H9 (cell line): ENCODE measurements at regions not wholly inside any gene's neighbourhood (a gene's known extent, or its start where the extent isn't known, plus 50 kb on each side); places are given as distances from the start of the nearest gene placed in this dataset.

Experiments
- DNase-seq: peaks from one replicate; pipeline ENCODE4 v3.0.0-alpha.2; 2017
- H2AFZ ChIP-seq: one replicate; pipeline ENCODE4 v1.6.1; 2013; ENCODE audit warnings: mild to moderate bottlenecking, low read length, control low read depth, moderate library complexity
- H2AK5ac ChIP-seq: 2 replicates; pipeline ENCODE4 v1.6.1; 2013; ENCODE audit warnings: low read length, control low read depth, mixed read lengths; ENCODE audit not compliant: insufficient read length
- H2BK120ac ChIP-seq: one replicate; pipeline ENCODE4 v1.6.1; 2013; ENCODE audit warnings: low read depth, mild to moderate bottlenecking, low read length, control low read depth, inconsistent platforms; ENCODE audit not compliant: poor library complexity, severe bottlenecking
- H2BK12ac ChIP-seq: 2 replicates; pipeline ENCODE4 v1.6.1; 2013; ENCODE audit warnings: low read length, control low read depth, mixed read lengths, low read depth; ENCODE audit not compliant: insufficient read length
- H2BK15ac ChIP-seq: 2 replicates; pipeline ENCODE4 v1.6.1; 2013; ENCODE audit warnings: low read depth, low read length, control low read depth
- H2BK20ac ChIP-seq: one replicate; pipeline ENCODE4 v1.6.1; 2013; ENCODE audit warnings: low read depth, mild to moderate bottlenecking, low read length, control low read depth, inconsistent platforms; ENCODE audit not compliant: poor library complexity, severe bottlenecking
- H2BK5ac ChIP-seq: 2 replicates; pipeline ENCODE4 v1.6.1; 2013; ENCODE audit warnings: low read length, control low read depth, mixed read lengths; ENCODE audit not compliant: insufficient read length
- H3K14ac ChIP-seq: 2 replicates; pipeline ENCODE4 v1.6.1; 2013; ENCODE audit warnings: low read length, control low read depth; ENCODE audit not compliant: insufficient read depth
- H3K18ac ChIP-seq: 2 replicates; pipeline ENCODE4 v1.6.1; 2013; ENCODE audit warnings: low read depth, mild to moderate bottlenecking, mixed read lengths, low read length, control low read depth; ENCODE audit not compliant: insufficient read length
- H3K23ac ChIP-seq: 2 replicates; pipeline ENCODE4 v1.6.1; 2013; ENCODE audit warnings: low read length, control low read depth, mixed read lengths, low read depth; ENCODE audit not compliant: insufficient read length
- H3K23me2 ChIP-seq: 2 replicates; pipeline ENCODE4 v1.6.1; 2013; ENCODE audit warnings: low read depth, mild to moderate bottlenecking, mixed read lengths, low read length, control low read depth; ENCODE audit not compliant: insufficient read length, poor library complexity, severe bottlenecking
- H3K27ac ChIP-seq: 2 replicates; pipeline ENCODE4 v1.5.1; 2013; ENCODE audit warnings: low read length, control low read depth, mixed read lengths, low read depth; ENCODE audit not compliant: insufficient read length
- H3K27me3 ChIP-seq: 2 replicates; pipeline ENCODE4 v1.6.1; 2013; ENCODE audit warnings: low read length, control low read depth, inconsistent platforms; ENCODE audit not compliant: insufficient read depth
- H3K4ac ChIP-seq: 2 replicates; pipeline ENCODE4 v1.6.1; 2013; ENCODE audit warnings: low read depth, mild to moderate bottlenecking, control low read depth, inconsistent platforms, low read length, moderate library complexity
- H3K4me1 ChIP-seq: 2 replicates; pipeline ENCODE4 v1.6.1; 2013; ENCODE audit warnings: low read length, control low read depth, inconsistent platforms; ENCODE audit not compliant: insufficient read depth
- H3K4me2 ChIP-seq: 2 replicates; pipeline ENCODE4 v1.6.1; 2013; ENCODE audit warnings: low read length, control low read depth, mixed read lengths; ENCODE audit not compliant: insufficient read length, insufficient read depth
- H3K56ac ChIP-seq: 2 replicates; pipeline ENCODE4 v1.6.1; 2013; ENCODE audit warnings: low read depth, mild to moderate bottlenecking, mixed read lengths, low read length, control low read depth; ENCODE audit not compliant: insufficient read length
- H3K79me1 ChIP-seq: 2 replicates; pipeline ENCODE4 v1.6.1; 2013; ENCODE audit warnings: low read depth, mild to moderate bottlenecking, moderate library complexity, low read length, control low read depth, inconsistent platforms; ENCODE audit not compliant: insufficient read depth, poor library complexity, severe bottlenecking
- H3K79me2 ChIP-seq: 2 replicates; pipeline ENCODE4 v1.6.1; 2013; ENCODE audit warnings: low read length, control low read depth, inconsistent platforms; ENCODE audit not compliant: insufficient read depth
- H3K9ac ChIP-seq: 2 replicates; pipeline ENCODE4 v1.6.1; 2013; ENCODE audit warnings: low read length, control low read depth, mixed read lengths; ENCODE audit not compliant: insufficient read length; ENCODE audit errors: extremely low read depth
- H3K9me3 ChIP-seq: one replicate; pipeline ENCODE4 v1.6.1; 2013; ENCODE audit warnings: low read depth, low read length, inconsistent platforms; ENCODE audit not compliant: control insufficient read depth
- H3T11ph ChIP-seq: one replicate; pipeline ENCODE4 v1.6.1; 2013; ENCODE audit warnings: mild to moderate bottlenecking, low read length, control low read depth, inconsistent platforms
- H4K20me1 ChIP-seq: one replicate; pipeline ENCODE4 v1.6.1; 2013; ENCODE audit not compliant: control insufficient read depth, insufficient read length, insufficient read depth
- H4K5ac ChIP-seq: 2 replicates; pipeline ENCODE4 v1.6.1; 2013; ENCODE audit warnings: low read depth, mild to moderate bottlenecking, mixed read lengths, low read length, control low read depth; ENCODE audit not compliant: insufficient read length
- H4K8ac ChIP-seq: replicated peaks from 2 replicates; pipeline ENCODE4 v1.6.1; 2013; ENCODE audit warnings: low read length, control low read depth, mixed read lengths, low read depth; ENCODE audit not compliant: insufficient read length
- H4K91ac ChIP-seq: 2 replicates; pipeline ENCODE4 v1.6.1; 2013; ENCODE audit warnings: low read depth, mild to moderate bottlenecking, moderate library complexity, mixed read lengths, low read length, control low read depth; ENCODE audit not compliant: insufficient read length
- H3K27ac Mint-ChIP-seq, 3 experiments: 2 replicates in 2 of 3; 3 replicates in 1 of 3; pipeline ENCODE4 v1.8.0; 2020 to 2021; ENCODE audit warnings: mixed read lengths in 3 of 3, mild to moderate bottlenecking in 1 of 3, moderate library complexity in 1 of 3
- H3K27me3 Mint-ChIP-seq: 2 replicates; pipeline ENCODE4 v1.8.0; 2021; ENCODE audit warnings: low read depth, mild to moderate bottlenecking, moderate library complexity, mixed read lengths
- H3K36me3 Mint-ChIP-seq, 3 experiments: 2 replicates in 2 of 3; 3 replicates in 1 of 3; pipeline ENCODE4 v1.8.0; 2020 to 2021; ENCODE audit warnings: low read depth in 3 of 3, mixed read lengths in 3 of 3; ENCODE audit not compliant: insufficient read depth in 1 of 3
- H3K4me1 Mint-ChIP-seq, 2 experiments: 2 replicates each; pipeline ENCODE4 v1.8.0; 2020; ENCODE audit warnings: mixed read lengths in 2 of 2
- H3K4me3 Mint-ChIP-seq, 2 experiments: 2 replicates in 1 of 2; 3 replicates in 1 of 2; pipeline ENCODE4 v1.8.0; 2020 to 2021; ENCODE audit warnings: mild to moderate bottlenecking in 2 of 2, mixed read lengths in 2 of 2, moderate library complexity in 1 of 2
- H3K9me3 Mint-ChIP-seq, 2 experiments: 2 replicates in 1 of 2; 3 replicates in 1 of 2; pipeline ENCODE4 v1.8.0; 2020; ENCODE audit warnings: mild to moderate bottlenecking in 2 of 2, mixed read lengths in 2 of 2, moderate library complexity in 1 of 2
- WGBS: extraction: QIAGEN DNeasy Blood & Tissue Kit; methylation state at CpG from one replicate; pipeline ENCODE4 v1.1.7; 2013; ENCODE audit warnings: missing lambda C conversion rate, low lambda C conversion rate, mixed read lengths; ENCODE audit not compliant: insufficient read length; ENCODE audit errors: extremely low coverage; 5-methylcytosine and 5-hydroxymethylcytosine counted together
- TF ChIP-seq, protein P1 (sequence below): fragments of 200-600 bp; sonication (generic); conservative IDR thresholded peaks from 3 replicates; pipeline ENCODE4 v1.8.0; 2021; ENCODE audit warnings: antibody characterized with exemption, mild to moderate bottlenecking

DNA sequence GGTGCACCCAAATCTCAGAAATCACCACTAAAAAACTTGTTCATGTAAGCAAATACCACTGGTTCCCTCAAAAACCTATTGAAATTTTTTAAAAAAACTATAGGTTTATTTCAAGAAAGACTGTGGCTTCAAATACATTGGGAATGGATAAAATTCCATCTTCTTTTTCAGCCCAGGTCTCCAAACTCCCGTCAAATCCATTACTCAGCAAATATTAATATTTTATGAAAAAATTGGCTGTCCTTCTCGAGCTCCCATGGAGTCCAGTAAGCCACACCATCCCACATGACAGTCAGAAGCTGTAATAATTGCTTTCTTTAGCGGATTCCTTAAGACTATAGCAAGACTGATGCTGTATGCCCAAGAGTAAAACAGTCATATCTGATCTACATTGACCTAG lies 204.4 kb upstream of the DOK6 start:
- no peak for DNase-seq
- no peak overlapping the region for H3K56ac ChIP-seq
- H3K27me3 ChIP-seq = no peaks in the 10 kb centered on the region
- H3K4me1 ChIP-seq = no peaks in the 10 kb centered on the region
- no peak overlapping the region for H4K5ac ChIP-seq
- H3K14ac ChIP-seq = no peak overlapping the region
- H2BK120ac ChIP-seq = no peak overlapping the region
- H3K23me2 ChIP-seq = no peaks in the 10 kb centered on the region
- H3K79me1 ChIP-seq = no peaks in the 10 kb centered on the region
- H3K4me3 Mint-ChIP-seq = no peak overlapping the region
- no peak overlapping the region for H2AK5ac ChIP-seq
- no peak overlapping the region for H3K23ac ChIP-seq
- H3T11ph ChIP-seq = no peak overlapping the region
- H3K27me3 Mint-ChIP-seq = no peaks in the 10 kb centered on the region
- WGBS = no CpG with 5 or more reads among the region's 3 CpGs
- H3K9ac ChIP-seq = no peak overlapping the region
- H4K8ac ChIP-seq = no peak overlapping the region
- H3K9me3 Mint-ChIP-seq = no peaks in the 10 kb centered on the region
- H3K36me3 Mint-ChIP-seq = no peaks in the 10 kb centered on the region
- no peaks in the 10 kb centered on the region for H3K9me3 ChIP-seq
- H2BK20ac ChIP-seq = no peak overlapping the region
- TF ChIP-seq, protein P1, sequence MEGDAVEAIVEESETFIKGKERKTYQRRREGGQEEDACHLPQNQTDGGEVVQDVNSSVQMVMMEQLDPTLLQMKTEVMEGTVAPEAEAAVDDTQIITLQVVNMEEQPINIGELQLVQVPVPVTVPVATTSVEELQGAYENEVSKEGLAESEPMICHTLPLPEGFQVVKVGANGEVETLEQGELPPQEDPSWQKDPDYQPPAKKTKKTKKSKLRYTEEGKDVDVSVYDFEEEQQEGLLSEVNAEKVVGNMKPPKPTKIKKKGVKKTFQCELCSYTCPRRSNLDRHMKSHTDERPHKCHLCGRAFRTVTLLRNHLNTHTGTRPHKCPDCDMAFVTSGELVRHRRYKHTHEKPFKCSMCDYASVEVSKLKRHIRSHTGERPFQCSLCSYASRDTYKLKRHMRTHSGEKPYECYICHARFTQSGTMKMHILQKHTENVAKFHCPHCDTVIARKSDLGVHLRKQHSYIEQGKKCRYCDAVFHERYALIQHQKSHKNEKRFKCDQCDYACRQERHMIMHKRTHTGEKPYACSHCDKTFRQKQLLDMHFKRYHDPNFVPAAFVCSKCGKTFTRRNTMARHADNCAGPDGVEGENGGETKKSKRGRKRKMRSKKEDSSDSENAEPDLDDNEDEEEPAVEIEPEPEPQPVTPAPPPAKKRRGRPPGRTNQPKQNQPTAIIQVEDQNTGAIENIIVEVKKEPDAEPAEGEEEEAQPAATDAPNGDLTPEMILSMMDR = no peak
- no peak overlapping the region for H3K27ac ChIP-seq
- H2BK12ac ChIP-seq = no peak overlapping the region
- H4K20me1 ChIP-seq = no peaks in the 10 kb centered on the region
- H2BK15ac ChIP-seq = no peak overlapping the region
- no peak overlapping the region for H4K91ac ChIP-seq
- H3K79me2 ChIP-seq = no peaks in the 10 kb centered on the region
- H2BK5ac ChIP-seq = no peak overlapping the region
- H3K4me2 ChIP-seq = no peak overlapping the region
- no peak overlapping the region for H2AFZ ChIP-seq
- H3K18ac ChIP-seq = no peak overlapping the region
- no peak overlapping the region for H3K4ac ChIP-seq
- no peak overlapping the region for H3K27ac Mint-ChIP-seq
- no peaks in the 10 kb centered on the region for H3K4me1 Mint-ChIP-seq
